Colonic mucosa (tissue), 4 donors: ENCODE measurements at regions not wholly inside any gene's neighbourhood (a gene's known extent, or its start where the extent isn't known, plus 50 kb on each side); places are given as distances from the start of the nearest gene placed in this dataset.

Experiments used
- DNase-seq: peaks from one replicate; pipeline ENCODE4 v3.0.0-alpha.2; 2020
- H3K27ac ChIP-seq: fragments of 200-600 bp; one replicate; pipeline ENCODE4 v1.8.0; 2021
- H3K27me3 ChIP-seq: fragments of 200-600 bp; one replicate; pipeline ENCODE4 v1.8.0; 2021
- H3K36me3 ChIP-seq: fragments of 200-600 bp; one replicate; pipeline ENCODE4 v1.8.0; 2021
- H3K4me1 ChIP-seq: fragments of 200-600 bp; one replicate; pipeline ENCODE4 v1.8.0; 2021; ENCODE audit warnings: mild to moderate bottlenecking
- H3K4me3 ChIP-seq: fragments of 200-600 bp; one replicate; pipeline ENCODE4 v1.8.0; 2021
- H3K9ac ChIP-seq, 2 donors: one replicate each; pipeline ENCODE4 v1.7.0; 2013; ENCODE audit warnings: control low read depth in 2 of 2, low read depth in 2 of 2, low read length in 2 of 2
- H3K9me3 ChIP-seq: fragments of 200-600 bp; one replicate; pipeline ENCODE4 v1.8.0; 2021
- intact Hi-C: fragments of 100-400 bp; cut with DNase I; formaldehyde crosslinking; loops from one replicate; pipeline ENCODE4 v1.14.1; 2022
- TF ChIP-seq, protein P1 (sequence below): fragments of 200-600 bp; IDR thresholded peaks from one replicate; pipeline ENCODE4 v1.8.0; 2022; ENCODE audit warnings: antibody characterized with exemption, mild to moderate bottlenecking
- donor health status: healthy.
- donor health status: DM: no; HTN: no; CAD: no.
- donor health status: DM: no; HTN: no; CAD: no.

DNA sequence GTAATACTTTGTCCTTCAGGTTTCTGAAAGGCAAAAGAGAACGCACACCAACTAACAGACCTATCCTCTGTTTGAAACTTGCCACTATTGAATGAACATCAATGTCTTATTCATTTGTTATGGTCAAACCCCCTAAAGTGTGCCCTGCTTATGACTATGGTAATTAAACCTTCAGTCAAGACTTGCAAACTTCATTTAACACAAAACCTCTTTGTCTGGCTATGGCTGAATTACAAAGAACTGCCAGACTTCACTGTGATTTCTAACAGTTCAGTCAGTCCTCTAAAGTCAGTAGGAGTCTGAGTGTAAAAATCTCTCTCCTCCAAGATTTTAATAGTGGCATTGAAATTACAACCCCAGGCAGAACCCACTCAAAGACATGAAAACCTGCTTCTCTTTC is 702.5 kb upstream of the LRRN3 start:
- H3K27me3 ChIP-seq, result no peaks in the 10 kb centered on the region
- no peak overlapping the region for H3K27ac ChIP-seq
- H3K9me3 ChIP-seq, result no peaks in the 10 kb centered on the region
- no peak for DNase-seq
- TF ChIP-seq, protein P1, sequence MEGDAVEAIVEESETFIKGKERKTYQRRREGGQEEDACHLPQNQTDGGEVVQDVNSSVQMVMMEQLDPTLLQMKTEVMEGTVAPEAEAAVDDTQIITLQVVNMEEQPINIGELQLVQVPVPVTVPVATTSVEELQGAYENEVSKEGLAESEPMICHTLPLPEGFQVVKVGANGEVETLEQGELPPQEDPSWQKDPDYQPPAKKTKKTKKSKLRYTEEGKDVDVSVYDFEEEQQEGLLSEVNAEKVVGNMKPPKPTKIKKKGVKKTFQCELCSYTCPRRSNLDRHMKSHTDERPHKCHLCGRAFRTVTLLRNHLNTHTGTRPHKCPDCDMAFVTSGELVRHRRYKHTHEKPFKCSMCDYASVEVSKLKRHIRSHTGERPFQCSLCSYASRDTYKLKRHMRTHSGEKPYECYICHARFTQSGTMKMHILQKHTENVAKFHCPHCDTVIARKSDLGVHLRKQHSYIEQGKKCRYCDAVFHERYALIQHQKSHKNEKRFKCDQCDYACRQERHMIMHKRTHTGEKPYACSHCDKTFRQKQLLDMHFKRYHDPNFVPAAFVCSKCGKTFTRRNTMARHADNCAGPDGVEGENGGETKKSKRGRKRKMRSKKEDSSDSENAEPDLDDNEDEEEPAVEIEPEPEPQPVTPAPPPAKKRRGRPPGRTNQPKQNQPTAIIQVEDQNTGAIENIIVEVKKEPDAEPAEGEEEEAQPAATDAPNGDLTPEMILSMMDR, result no peak
- no peak overlapping the region for H3K9ac ChIP-seq
- H3K4me1 ChIP-seq, result no peaks in the 10 kb centered on the region
- intact Hi-C loops, result no loop called here
- no peak overlapping the region for H3K4me3 ChIP-seq
- H3K36me3 ChIP-seq, result no peaks in the 10 kb centered on the region

DNA sequence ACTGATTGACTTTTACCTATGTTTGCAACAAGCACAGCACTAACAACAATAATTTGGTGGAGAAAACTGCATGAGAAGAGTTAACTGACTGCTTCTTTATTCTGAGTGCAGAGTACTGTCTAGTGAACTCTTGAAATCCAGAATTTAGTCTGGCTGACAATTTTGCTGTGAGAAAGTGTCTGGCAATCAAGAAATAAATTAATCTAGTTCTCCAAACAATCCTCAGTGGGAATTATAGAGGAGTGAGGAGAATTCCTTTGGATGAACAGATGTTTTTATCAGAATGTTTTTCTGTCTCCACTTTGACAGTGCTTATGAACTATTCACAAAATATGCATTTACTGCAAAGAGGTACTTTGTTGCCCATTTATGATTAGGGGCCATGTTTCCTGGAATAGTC is 694.9 kb upstream of the LRRN3 start:
- no peak overlapping the region for H3K4me3 ChIP-seq
- H3K36me3 ChIP-seq, result no peaks in the 10 kb centered on the region
- TF ChIP-seq, protein P1, result no peak
- H3K9ac ChIP-seq, result no peak overlapping the region
- no peaks in the 10 kb centered on the region for H3K4me1 ChIP-seq
- H3K27me3 ChIP-seq, result no peaks in the 10 kb centered on the region
- intact Hi-C loops, result no loop called here
- DNase-seq, result no peak
- no peaks in the 10 kb centered on the region for H3K9me3 ChIP-seq
- H3K27ac ChIP-seq, result no peak overlapping the region

- intact Hi-C loops, result no loop called here
- no peak for DNase-seq
Observed at GRCh38 chr7:110397927-110398660, 692.8 kb upstream of the LRRN3 start.

DNA sequence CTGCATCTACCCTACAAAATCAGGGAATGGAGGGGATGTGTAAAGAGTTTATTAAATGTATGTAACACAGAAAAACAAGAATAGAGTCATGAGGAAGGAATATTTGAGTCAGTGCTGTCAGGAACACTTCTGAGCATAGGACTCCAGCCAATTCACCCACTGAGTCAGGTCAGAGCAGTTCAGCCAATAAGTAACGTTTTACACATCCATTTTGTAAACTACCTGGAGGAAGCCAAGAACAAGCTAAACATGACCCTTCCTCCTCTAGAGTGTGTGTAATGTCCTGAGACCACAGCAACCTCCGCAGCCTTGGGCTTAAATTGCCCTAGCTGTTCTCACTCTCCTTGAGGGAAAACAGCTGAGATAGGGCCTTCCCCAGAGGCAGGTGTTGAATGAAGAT is 691.5 kb upstream of the LRRN3 start:
- intact Hi-C loops, result no loop called here
- no peak overlapping the region for H3K9ac ChIP-seq
- H3K9me3 ChIP-seq, result no peaks in the 10 kb centered on the region
- no peaks in the 10 kb centered on the region for H3K4me1 ChIP-seq
- H3K36me3 ChIP-seq, result no peaks in the 10 kb centered on the region
- no peak overlapping the region for H3K4me3 ChIP-seq
- no peaks in the 10 kb centered on the region for H3K27me3 ChIP-seq
- TF ChIP-seq, protein P1, result no peak
- H3K27ac ChIP-seq, result no peak overlapping the region
- DNase-seq, result no peak

More at GRCh38 chr7:110397927-110398660, 692.8 kb upstream of the LRRN3 start:
- Histone ChIP-seq H3K4me3 (no peak overlapping the region), H3K27me3 (no peaks in the 10 kb centered on the region), H3K9me3 (no peaks in the 10 kb centered on the region), H3K4me1 (no peaks in the 10 kb centered on the region), H3K36me3 (no peaks in the 10 kb centered on the region), H3K9ac (no peak overlapping the region), H3K27ac (no peak overlapping the region)
- TF ChIP-seq, protein P1, result no peak

- no peaks in the 10 kb centered on the region for H3K27me3 ChIP-seq
- H3K4me3 ChIP-seq, result no peak overlapping the region
- H3K36me3 ChIP-seq, result no peaks in the 10 kb centered on the region
- TF ChIP-seq, protein P1, result no peak
- H3K4me1 ChIP-seq, result no peaks in the 10 kb centered on the region
- no peak for DNase-seq
- intact Hi-C loops, result no loop called here
- H3K9me3 ChIP-seq, result no peaks in the 10 kb centered on the region
- H3K27ac ChIP-seq, result no peak overlapping the region
- H3K9ac ChIP-seq, result no peak overlapping the region
Observed at GRCh38 chr7:110400411-110400810, 690.5 kb upstream of the LRRN3 start.
